Large intestine (tissue), 3 donors: ENCODE measurements at regions not wholly inside any gene's neighbourhood (a gene's known extent, or its start where the extent isn't known, plus 50 kb on each side); places are given as distances from the start of the nearest gene placed in this dataset.

Experiments used
- DNase-seq, 2 donors: peaks; one replicate each; pipeline versions ENCODE4 v3.0.0 to v3.0.0-alpha.2; 2013
- H3K27ac ChIP-seq: one replicate; pipeline ENCODE4 v1.5.1; 2013; ENCODE audit warnings: low read length
- H3K27me3 ChIP-seq: 2 replicates; pipeline ENCODE4 v1.6.1; 2013; ENCODE audit warnings: low read length; ENCODE audit not compliant: control insufficient read depth, insufficient read depth
- H3K36me3 ChIP-seq: 2 replicates; pipeline ENCODE4 v1.6.1; 2013; ENCODE audit warnings: low read length; ENCODE audit not compliant: control insufficient read depth, insufficient read depth
- H3K4me1 ChIP-seq: one replicate; pipeline ENCODE4 v1.6.1; 2013; ENCODE audit warnings: low read length; ENCODE audit not compliant: control insufficient read depth, insufficient read depth
- H3K4me3 ChIP-seq: one replicate; pipeline ENCODE4 v1.5.1; 2013; ENCODE audit warnings: low read length
- H3K9me3 ChIP-seq: one replicate; pipeline ENCODE4 v1.6.1; 2013; ENCODE audit warnings: mild to moderate bottlenecking, low read depth, low read length, moderate library complexity; ENCODE audit not compliant: control insufficient read depth
- WGBS: methylation state at CpG from one replicate; pipeline ENCODE4 v1.1.5; 2013; ENCODE audit warnings: low lambda C conversion rate; ENCODE audit not compliant: insufficient coverage; 5-methylcytosine and 5-hydroxymethylcytosine counted together

- Histone ChIP-seq H3K27me3 (no peaks in the 10 kb centered on the region), H3K36me3 (no peaks in the 10 kb centered on the region), H3K4me3 (no peak overlapping the region), H3K27ac (no peak overlapping the region), H3K4me1 (no peaks in the 10 kb centered on the region), H3K9me3 (no peaks in the 10 kb centered on the region)
- no peak for DNase-seq
- no CpG with 5 or more reads among the region's 4 CpGs for WGBS
Observed at GRCh38 chr5:105688227-105688792, 1982.4 kb downstream of the EFNA5 start.

- 90% methylated on average over 2 of the region's 3 CpGs for WGBS
- no peak overlapping the region for H3K27ac ChIP-seq
- H3K4me3 ChIP-seq = no peak overlapping the region
- H3K9me3 ChIP-seq = no peaks in the 10 kb centered on the region
- H3K27me3 ChIP-seq = no peaks in the 10 kb centered on the region
- H3K36me3 ChIP-seq = no peaks in the 10 kb centered on the region
- no peak for DNase-seq
- no peaks in the 10 kb centered on the region for H3K4me1 ChIP-seq
Observed at GRCh38 chr5:105687493-105687892, 1983.2 kb downstream of the EFNA5 start.

- no peaks in the 10 kb centered on the region for H3K36me3 ChIP-seq
- no peaks in the 10 kb centered on the region for H3K27me3 ChIP-seq
- H3K27ac ChIP-seq = no peak overlapping the region
- no peaks in the 10 kb centered on the region for H3K9me3 ChIP-seq
- no peaks in the 10 kb centered on the region for H3K4me1 ChIP-seq
- 100% methylated on average over 3 of the region's 5 CpGs for WGBS
- H3K4me3 ChIP-seq = no peak overlapping the region
- DNase-seq = no peak
Observed at GRCh38 chr5:105685884-105686283, 1984.9 kb downstream of the EFNA5 start.

- no peak overlapping the region for H3K27ac ChIP-seq
- H3K9me3 ChIP-seq = no peaks in the 10 kb centered on the region
- H3K36me3 ChIP-seq = no peaks in the 10 kb centered on the region
- DNase-seq = no peak
- H3K27me3 ChIP-seq = no peaks in the 10 kb centered on the region
- no peak overlapping the region for H3K4me3 ChIP-seq
- H3K4me1 ChIP-seq = no peaks in the 10 kb centered on the region
- 100% methylated on average over 1 of the region's 3 CpGs for WGBS
Observed at GRCh38 chr5:105684799-105685198, 1985.9 kb downstream of the EFNA5 start.

GRCh38 chr5:105680858-105681475 is 1989.8 kb downstream of the EFNA5 start:
- Histone ChIP-seq H3K27me3 (no peaks in the 10 kb centered on the region), H3K9me3 (no peaks in the 10 kb centered on the region), H3K27ac (no peak overlapping the region), H3K4me1 (no peaks in the 10 kb centered on the region), H3K36me3 (no peaks in the 10 kb centered on the region), H3K4me3 (no peak overlapping the region)
- peak in 1 of 2 donors; percentile 5 for DNase-seq
- 91% methylated on average over 5 of the region's 7 CpGs for WGBS

- WGBS = 33% methylated on average over 1 of the region's 2 CpGs
- no peak for DNase-seq
- no peaks in the 10 kb centered on the region for H3K4me1 ChIP-seq
Observed at GRCh38 chr5:105677291-105677690, 1993.4 kb downstream of the EFNA5 start.

GRCh38 chr5:105670596-105670995 is 2000.1 kb downstream of the EFNA5 start:
- no peak overlapping the region for H3K27ac ChIP-seq
- H3K9me3 ChIP-seq = no peaks in the 10 kb centered on the region
- WGBS = 83% methylated on average over 1 of the region's 3 CpGs
- H3K27me3 ChIP-seq = no peaks in the 10 kb centered on the region
- DNase-seq = no peak
- no peaks in the 10 kb centered on the region for H3K36me3 ChIP-seq
- no peak overlapping the region for H3K4me3 ChIP-seq
- no peaks in the 10 kb centered on the region for H3K4me1 ChIP-seq

More at GRCh38 chr5:105677291-105677690, 1993.4 kb downstream of the EFNA5 start:
- Histone ChIP-seq H3K36me3 (no peaks in the 10 kb centered on the region), H3K4me3 (no peak overlapping the region), H3K27me3 (no peaks in the 10 kb centered on the region), H3K9me3 (no peaks in the 10 kb centered on the region), H3K27ac (no peak overlapping the region)

GRCh38 chr5:105663671-105664070 is 2007.1 kb downstream of the EFNA5 start:
- Histone ChIP-seq H3K4me3 (no peak overlapping the region), H3K4me1 (no peaks in the 10 kb centered on the region), H3K36me3 (no peaks in the 10 kb centered on the region), H3K27me3 (no peaks in the 10 kb centered on the region), H3K27ac (no peak overlapping the region), H3K9me3 (no peaks in the 10 kb centered on the region)
- 88% methylated on average over 1 of the region's 4 CpGs for WGBS
- no peak for DNase-seq

GRCh38 chr5:105659396-105659795 is 2011.3 kb downstream of the EFNA5 start:
- Histone ChIP-seq H3K36me3 (no peaks in the 10 kb centered on the region), H3K27ac (no peak overlapping the region), H3K4me3 (no peak overlapping the region), H3K27me3 (no peaks in the 10 kb centered on the region), H3K4me1 (no peaks in the 10 kb centered on the region), H3K9me3 (no peaks in the 10 kb centered on the region)
- no CpG with 5 or more reads among the region's 3 CpGs for WGBS
- DNase-seq = no peak

- Histone ChIP-seq H3K9me3 (peaks cover 2% of the 10 kb centered on the region), H3K4me1 (no peaks in the 10 kb centered on the region), H3K4me3 (no peak overlapping the region), H3K27me3 (no peaks in the 10 kb centered on the region), H3K36me3 (no peaks in the 10 kb centered on the region), H3K27ac (no peak overlapping the region)
- WGBS = 100% methylated on average over 2 of the region's 14 CpGs
- DNase-seq = no peak
Observed at GRCh38 chr5:105640328-105640727, 2030.4 kb downstream of the EFNA5 start.

- Histone ChIP-seq H3K27me3 (no peaks in the 10 kb centered on the region), H3K27ac (no peak overlapping the region), H3K9me3 (peaks cover 2% of the 10 kb centered on the region), H3K4me3 (no peak overlapping the region), H3K36me3 (no peaks in the 10 kb centered on the region), H3K4me1 (no peaks in the 10 kb centered on the region)
- no CpG with 5 or more reads among the region's 6 CpGs for WGBS
- no peak for DNase-seq
Observed at GRCh38 chr5:105639511-105639910, 2031.2 kb downstream of the EFNA5 start.
